ENCODE measurements at regions not wholly inside any gene's neighbourhood (a gene's known extent, or its start where the extent isn't known, plus 50 kb on each side); places are given as distances from the start of the nearest gene placed in this dataset.

- H3K4me3 ChIP-seq (ENCODE audit: low read depth in 1 of 3, low read length in 3 of 3) = no peak overlapping the region
- H3K27me3 ChIP-seq (ENCODE audit: control insufficient read depth in 4 of 4, insufficient read depth in 4 of 4, low read length in 3 of 4) = no peaks in the 10 kb centered on the region
- H3K9ac ChIP-seq (ENCODE audit: low read depth in 1 of 2, low read length in 2 of 2) = no peak overlapping the region
- DNase-seq (ENCODE audit: low spot score) = no peak
- WGBS = 81% methylated on average over 8 of the region's 8 CpGs
- H3K4me1 ChIP-seq (ENCODE audit: control insufficient read depth in 4 of 4, insufficient read depth in 4 of 4, low read length in 3 of 4) = no peaks in the 10 kb centered on the region
- no peaks in the 10 kb centered on the region for H3K9me3 ChIP-seq (ENCODE audit: control insufficient read depth in 4 of 4, low read length in 3 of 4)
- no peaks in the 10 kb centered on the region for H3K36me3 ChIP-seq (ENCODE audit: control insufficient read depth in 4 of 4, insufficient read depth in 3 of 4, low read depth in 1 of 4, low read length in 3 of 4)
- TF ChIP-seq FOXA2 (IDR thresholded peaks at IDR 0.05) = no peak
- no peak for TF ChIP-seq REST (IDR thresholded peaks at IDR 0.05)
- no peak for TF ChIP-seq SP1 (IDR thresholded peaks at IDR 0.05)
- TF ChIP-seq ZBTB33 (IDR thresholded peaks at IDR 0.05) = no peak
- TF ChIP-seq FOXA1 (IDR thresholded peaks at IDR 0.05) = no peak
- TF ChIP-seq JUND (IDR thresholded peaks at IDR 0.05) = no peak
- no peak for TF ChIP-seq YY1 (IDR thresholded peaks at IDR 0.05)
- TF ChIP-seq NR2F2 (IDR thresholded peaks at IDR 0.05) = no peak
- no peak overlapping the region for H3K27ac ChIP-seq (ENCODE audit: low read depth in 1 of 2, low read length in 2 of 2)
These were observed 180.2 kb downstream of the CHST1 start for GRCh38 chr11:45485070-45485707.

- WGBS = 58% methylated on average over 11 of the region's 11 CpGs
- Histone ChIP-seq H3K36me3 (ENCODE audit: control insufficient read depth in 4 of 4, insufficient read depth in 3 of 4, low read depth in 1 of 4, low read length in 3 of 4) (no peaks in the 10 kb centered on the region), H3K27me3 (ENCODE audit: control insufficient read depth in 4 of 4, insufficient read depth in 4 of 4, low read length in 3 of 4) (no peaks in the 10 kb centered on the region), H3K27ac (ENCODE audit: low read depth in 1 of 2, low read length in 2 of 2) (no peak overlapping the region), H3K9ac (ENCODE audit: low read depth in 1 of 2, low read length in 2 of 2) (no peak overlapping the region), H3K4me3 (ENCODE audit: low read depth in 1 of 3, low read length in 3 of 3) (no peak overlapping the region), H3K4me1 (ENCODE audit: control insufficient read depth in 4 of 4, insufficient read depth in 4 of 4, low read length in 3 of 4) (no peaks in the 10 kb centered on the region), H3K9me3 (ENCODE audit: control insufficient read depth in 4 of 4, low read length in 3 of 4) (no peaks in the 10 kb centered on the region)
- no peak for DNase-seq (ENCODE audit: low spot score)
- TF ChIP-seq HNF4A (conservative IDR thresholded peaks at IDR 0.05) (no peak), RXRA (IDR thresholded peaks at IDR 0.05) (no peak), MAX (IDR thresholded peaks at IDR 0.05) (no peak), JUND (IDR thresholded peaks at IDR 0.05) (no peak), ATF3 (IDR thresholded peaks at IDR 0.05) (no peak), FOXA1 (IDR thresholded peaks at IDR 0.05) (no peak)
These were observed 181.0 kb downstream of the CHST1 start for GRCh38 chr11:45484326-45484883.

- no peaks in the 10 kb centered on the region for H3K4me1 ChIP-seq (ENCODE audit: control insufficient read depth in 4 of 4, insufficient read depth in 4 of 4, low read length in 3 of 4)
- no peak for DNase-seq (ENCODE audit: low spot score)
- no peaks in the 10 kb centered on the region for H3K27me3 ChIP-seq (ENCODE audit: control insufficient read depth in 4 of 4, insufficient read depth in 4 of 4, low read length in 3 of 4)
- no peaks in the 10 kb centered on the region for H3K9me3 ChIP-seq (ENCODE audit: control insufficient read depth in 4 of 4, low read length in 3 of 4)
- H3K36me3 ChIP-seq (ENCODE audit: control insufficient read depth in 4 of 4, insufficient read depth in 3 of 4, low read depth in 1 of 4, low read length in 3 of 4) = no peaks in the 10 kb centered on the region
- no peak overlapping the region for H3K9ac ChIP-seq (ENCODE audit: low read depth in 1 of 2, low read length in 2 of 2)
- no peak overlapping the region for H3K4me3 ChIP-seq (ENCODE audit: low read depth in 1 of 3, low read length in 3 of 3)
- WGBS = 95% methylated on average over 5 of the region's 5 CpGs
- TF ChIP-seq MAX (IDR thresholded peaks at IDR 0.05) (no peak), RXRA (IDR thresholded peaks at IDR 0.05) (no peak), JUND (IDR thresholded peaks at IDR 0.05) (no peak), YY1 (IDR thresholded peaks at IDR 0.05) (no peak), HNF4A (conservative IDR thresholded peaks at IDR 0.05) (no peak), ATF3 (IDR thresholded peaks at IDR 0.05) (no peak), FOXA2 (IDR thresholded peaks at IDR 0.05) (no peak)
- H3K27ac ChIP-seq (ENCODE audit: low read depth in 1 of 2, low read length in 2 of 2) = no peak overlapping the region
These were observed 182.0 kb downstream of the CHST1 start for GRCh38 chr11:45483416-45483815.

Measured in liver (tissue), 7 donors.